BLaER1 (cell line): ENCODE measurements at regions not wholly inside any gene's neighbourhood (a gene's known extent, or its start where the extent isn't known, plus 50 kb on each side); places are given as distances from the start of the nearest gene placed in this dataset.
A peak's percentile ranks its signal among the peaks of the same experiment; 100 is the strongest.

ENCODE experiments used
- H3K27ac ChIP-seq: shearing (Covaris generic); formaldehyde crosslinking; 2 replicates; pipeline ENCODE4 v1.8.1; 2022
- H3K27me3 ChIP-seq: shearing (Covaris generic); formaldehyde crosslinking; 2 replicates; pipeline ENCODE4 v1.8.1; 2022
- H3K36me3 ChIP-seq: shearing (Covaris generic); formaldehyde crosslinking; 2 replicates; pipeline ENCODE4 v1.8.1; 2022
- H3K4me1 ChIP-seq: shearing (Covaris generic); formaldehyde crosslinking; 2 replicates; pipeline ENCODE4 v1.8.1; 2022
- H3K4me2 ChIP-seq: shearing (Covaris generic); formaldehyde crosslinking; 2 replicates; pipeline ENCODE4 v1.8.1; 2022
- H3K4me3 ChIP-seq: shearing (Covaris generic); formaldehyde crosslinking; 2 replicates; pipeline ENCODE4 v1.8.1; 2022
- H3K9ac ChIP-seq: shearing (Covaris generic); formaldehyde crosslinking; 2 replicates; pipeline ENCODE4 v1.8.1; 2022
- H3K9me3 ChIP-seq: shearing (Covaris generic); formaldehyde crosslinking; 2 replicates; pipeline ENCODE4 v1.8.1; 2022
- H4K20me1 ChIP-seq: shearing (Covaris generic); formaldehyde crosslinking; 2 replicates; pipeline ENCODE4 v1.8.1; 2022
- Cebpa-rat ChIP-seq: shearing (Covaris generic); IDR thresholded peaks from 2 replicates; pipeline ENCODE4 v1.8.1; 2022

- H3K27me3 ChIP-seq = no peaks in the 10 kb centered on the region
- no peak overlapping the region for H3K4me2 ChIP-seq
- no peak overlapping the region for H3K9ac ChIP-seq
- no peak for TF ChIP-seq Cebpa-rat
- no peaks in the 10 kb centered on the region for H3K36me3 ChIP-seq
- no peak overlapping the region for H3K27ac ChIP-seq
- no peaks in the 10 kb centered on the region for H4K20me1 ChIP-seq
- no peaks in the 10 kb centered on the region; the same call in 1 of the 2 replicates for H3K9me3 ChIP-seq
- H3K4me3 ChIP-seq = no peak overlapping the region
- H3K4me1 ChIP-seq = peaks cover 14% of the 10 kb centered on the region
These were observed 99.3 kb downstream of the PHLDA1 start for GRCh38 chr12:75932241-75932640.

- peaks cover 46% of the 10 kb centered on the region for H3K9me3 ChIP-seq
- no peak for TF ChIP-seq Cebpa-rat
- no peaks in the 10 kb centered on the region for H3K27me3 ChIP-seq
- no peaks in the 10 kb centered on the region for H3K36me3 ChIP-seq
- no peak overlapping the region for H3K4me3 ChIP-seq
- H3K27ac ChIP-seq = no peak overlapping the region
- H4K20me1 ChIP-seq = no peaks in the 10 kb centered on the region
- H3K4me2 ChIP-seq = no peak overlapping the region
- no peaks in the 10 kb centered on the region for H3K4me1 ChIP-seq
- H3K9ac ChIP-seq = no peak overlapping the region
These were observed 107.5 kb downstream of the PHLDA1 start for GRCh38 chr12:75923964-75924666.

GRCh38 chr12:75922944-75923642 lies 108.5 kb downstream of the PHLDA1 start:
- H3K4me1 ChIP-seq = peaks cover under 1% of the 10 kb centered on the region
- peaks cover 46% of the 10 kb centered on the region for H3K9me3 ChIP-seq
- no peak overlapping the region for H3K4me3 ChIP-seq
- H3K9ac ChIP-seq = no peak overlapping the region
- no peak overlapping the region for H3K27ac ChIP-seq
- no peaks in the 10 kb centered on the region for H3K36me3 ChIP-seq
- no peak for TF ChIP-seq Cebpa-rat
- H3K27me3 ChIP-seq = no peaks in the 10 kb centered on the region
- H4K20me1 ChIP-seq = no peaks in the 10 kb centered on the region
- H3K4me2 ChIP-seq = no peak overlapping the region

GRCh38 chr12:75921622-75922289 lies 109.8 kb downstream of the PHLDA1 start:
- Histone ChIP-seq H3K27me3 (no peaks in the 10 kb centered on the region), H3K4me1 (peaks cover 14% of the 10 kb centered on the region), H3K36me3 (no peaks in the 10 kb centered on the region), H3K9me3 (peaks cover 41% of the 10 kb centered on the region), H3K4me2 (no peak overlapping the region), H3K4me3 (no peak overlapping the region), H4K20me1 (no peaks in the 10 kb centered on the region), H3K27ac (no peak overlapping the region), H3K9ac (no peak overlapping the region)
- no peak for TF ChIP-seq Cebpa-rat

- peaks cover under 1% of the 10 kb centered on the region; the same call in 1 of the 2 replicates for H3K9me3 ChIP-seq
- no peak overlapping the region for H3K27ac ChIP-seq
- TF ChIP-seq Cebpa-rat = no peak
- H3K36me3 ChIP-seq = no peaks in the 10 kb centered on the region
- H3K27me3 ChIP-seq = no peaks in the 10 kb centered on the region
- no peaks in the 10 kb centered on the region for H4K20me1 ChIP-seq
- H3K4me2 ChIP-seq = peak overlapping the region; percentile 67; the same call in 1 of the 2 replicates
- no peak overlapping the region for H3K9ac ChIP-seq
- peaks cover 34% of the 10 kb centered on the region for H3K4me1 ChIP-seq
- no peak overlapping the region for H3K4me3 ChIP-seq
These were observed 113.9 kb downstream of the PHLDA1 start for GRCh38 chr12:75917715-75918114.

GRCh38 chr12:75917083-75917482 lies 114.5 kb downstream of the PHLDA1 start:
- no peak for TF ChIP-seq Cebpa-rat
- Histone ChIP-seq H4K20me1 (no peaks in the 10 kb centered on the region), H3K36me3 (no peaks in the 10 kb centered on the region), H3K9me3 (no peaks in the 10 kb centered on the region), H3K4me1 (peaks cover 34% of the 10 kb centered on the region), H3K4me2 (peak overlapping the region; percentile 67), H3K27ac (no peak overlapping the region), H3K9ac (no peak overlapping the region), H3K4me3 (no peak overlapping the region), H3K27me3 (no peaks in the 10 kb centered on the region)

- H3K4me2 ChIP-seq = peak overlapping the region; percentile 18
- H3K9ac ChIP-seq = no peak overlapping the region
- H3K4me1 ChIP-seq = peaks cover 34% of the 10 kb centered on the region
- H3K9me3 ChIP-seq = no peaks in the 10 kb centered on the region
- no peak overlapping the region for H3K27ac ChIP-seq
- H4K20me1 ChIP-seq = no peaks in the 10 kb centered on the region
- H3K4me3 ChIP-seq = no peak overlapping the region
- TF ChIP-seq Cebpa-rat = no peak
- H3K27me3 ChIP-seq = no peaks in the 10 kb centered on the region
- no peaks in the 10 kb centered on the region for H3K36me3 ChIP-seq
These were observed 117.8 kb downstream of the PHLDA1 start for GRCh38 chr12:75913502-75914351.

- H3K9ac ChIP-seq = no peak overlapping the region
- H3K27ac ChIP-seq = no peak overlapping the region
- H3K4me3 ChIP-seq = no peak overlapping the region
- no peak for TF ChIP-seq Cebpa-rat
- H4K20me1 ChIP-seq = no peaks in the 10 kb centered on the region
- H3K4me2 ChIP-seq = no peak overlapping the region
- H3K27me3 ChIP-seq = no peaks in the 10 kb centered on the region
- no peaks in the 10 kb centered on the region for H3K36me3 ChIP-seq
- no peaks in the 10 kb centered on the region for H3K9me3 ChIP-seq
- peaks cover 7% of the 10 kb centered on the region for H3K4me1 ChIP-seq
These were observed 121.6 kb downstream of the PHLDA1 start for GRCh38 chr12:75909714-75910656.
